Activated naive CD4-positive, alpha-beta T cell treated with anti-CD3 and anti-CD28 coated beads, Interleukin-2, amount 50 U/mL, for 24 hours (primary cell): ENCODE measurements at regions not wholly inside any gene's neighbourhood (a gene's known extent, or its start where the extent isn't known, plus 50 kb on each side); places are given as distances from the start of the nearest gene placed in this dataset.
A peak's percentile ranks its signal among the peaks of the same experiment; 100 is the strongest.

ENCODE experiments used
- H3K27ac Mint-ChIP-seq: one replicate; pipeline ENCODE4 v1.8.0; 2021; ENCODE audit warnings: mild to moderate bottlenecking, mixed read lengths
- H3K27me3 Mint-ChIP-seq: one replicate; pipeline ENCODE4 v1.8.0; 2021; ENCODE audit warnings: mixed read lengths
- H3K36me3 Mint-ChIP-seq: one replicate; pipeline ENCODE4 v1.8.0; 2021; ENCODE audit warnings: mixed read lengths
- H3K4me1 Mint-ChIP-seq: one replicate; pipeline ENCODE4 v1.8.0; 2021; ENCODE audit warnings: mixed read lengths
- H3K4me3 Mint-ChIP-seq: one replicate; pipeline ENCODE4 v1.8.0; 2021; ENCODE audit warnings: mild to moderate bottlenecking, mixed read lengths
- H3K9me3 Mint-ChIP-seq: one replicate; pipeline ENCODE4 v1.8.0; 2021; ENCODE audit warnings: mixed read lengths

DNA sequence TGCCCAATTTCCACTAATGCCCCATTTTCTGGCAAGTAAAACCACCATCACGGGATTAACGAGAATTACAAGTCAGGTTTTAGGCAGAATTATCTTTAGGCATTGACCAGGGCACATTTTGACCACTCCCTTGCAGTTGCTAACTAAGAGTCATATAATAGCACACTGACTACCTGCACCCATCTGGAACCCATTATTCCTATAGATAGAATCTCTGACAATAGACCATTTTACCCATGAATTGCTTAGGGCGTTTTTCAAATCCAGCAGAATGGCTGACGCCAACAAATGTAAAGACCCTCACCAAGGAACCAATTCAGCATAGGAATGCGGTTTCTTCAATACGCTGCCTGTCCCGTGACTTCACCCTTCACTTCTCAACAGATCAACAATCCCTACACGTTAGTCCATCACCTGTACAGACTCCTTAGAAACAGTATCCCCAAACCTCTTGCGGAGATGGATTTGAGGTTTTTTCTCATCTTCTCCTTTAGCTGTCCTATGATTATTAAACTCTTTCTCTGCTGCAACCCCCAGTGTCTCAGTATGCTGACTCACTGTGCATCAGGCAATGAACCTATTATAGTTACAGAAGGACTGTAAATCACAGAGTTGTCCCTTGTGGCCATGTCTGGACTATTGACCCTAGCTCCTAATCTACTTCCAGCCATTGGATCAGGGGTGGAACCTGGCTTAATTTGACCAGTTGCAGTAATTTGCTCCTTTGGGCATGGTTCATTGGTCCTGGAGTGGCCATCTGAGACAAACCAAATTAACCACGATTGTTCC lies 177.3 kb upstream of the PLXNC1 start:
- H3K36me3 Mint-ChIP-seq, result no peaks in the 10 kb centered on the region
- H3K27me3 Mint-ChIP-seq, result no peaks in the 10 kb centered on the region
- H3K4me3 Mint-ChIP-seq, result no peak overlapping the region
- no peaks in the 10 kb centered on the region for H3K9me3 Mint-ChIP-seq
- peaks cover 10% of the 10 kb centered on the region for H3K4me1 Mint-ChIP-seq
- no peak overlapping the region for H3K27ac Mint-ChIP-seq

DNA sequence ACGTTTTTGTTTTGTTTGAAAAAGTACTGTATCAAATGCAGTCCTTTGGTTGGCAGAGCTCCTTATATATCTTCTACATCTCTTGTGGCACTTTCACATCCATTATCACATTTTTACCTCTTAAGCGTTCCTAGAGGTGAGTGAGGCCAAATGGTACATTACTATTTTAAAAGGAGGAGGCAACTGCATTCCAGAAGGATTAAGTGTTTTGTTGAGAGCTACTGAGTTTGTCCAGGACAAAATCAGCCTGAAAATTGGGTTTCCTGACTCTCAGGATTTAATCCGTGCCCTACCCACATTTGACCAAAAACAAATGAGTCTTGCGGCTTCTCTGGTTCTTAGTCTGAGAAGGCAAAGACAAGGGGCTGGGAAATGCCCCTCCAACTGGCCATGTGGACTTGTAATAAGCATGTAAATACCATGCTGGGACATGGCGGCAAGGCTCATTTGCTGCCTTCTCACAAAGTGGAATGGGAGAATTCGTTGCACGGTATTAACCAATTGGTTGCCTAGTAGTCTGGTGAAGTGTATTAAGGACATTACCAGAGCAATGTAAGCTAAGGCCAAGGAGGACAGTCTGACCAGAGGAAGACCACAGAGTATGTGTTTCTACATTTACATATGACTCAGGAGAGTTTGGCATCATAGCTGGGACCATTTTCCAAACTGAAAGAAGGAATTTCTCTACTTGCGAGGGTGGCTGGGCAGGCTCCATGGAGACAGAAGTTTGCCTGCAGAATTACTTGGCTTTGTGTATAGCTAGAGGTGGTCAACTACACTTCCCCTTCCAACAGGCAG lies 175.8 kb upstream of the PLXNC1 start:
- Mint-ChIP-seq H3K4me3 (no peak overlapping the region), H3K4me1 (peaks cover 8% of the 10 kb centered on the region), H3K36me3 (no peaks in the 10 kb centered on the region), H3K9me3 (no peaks in the 10 kb centered on the region), H3K27me3 (no peaks in the 10 kb centered on the region), H3K27ac (no peak overlapping the region)

DNA sequence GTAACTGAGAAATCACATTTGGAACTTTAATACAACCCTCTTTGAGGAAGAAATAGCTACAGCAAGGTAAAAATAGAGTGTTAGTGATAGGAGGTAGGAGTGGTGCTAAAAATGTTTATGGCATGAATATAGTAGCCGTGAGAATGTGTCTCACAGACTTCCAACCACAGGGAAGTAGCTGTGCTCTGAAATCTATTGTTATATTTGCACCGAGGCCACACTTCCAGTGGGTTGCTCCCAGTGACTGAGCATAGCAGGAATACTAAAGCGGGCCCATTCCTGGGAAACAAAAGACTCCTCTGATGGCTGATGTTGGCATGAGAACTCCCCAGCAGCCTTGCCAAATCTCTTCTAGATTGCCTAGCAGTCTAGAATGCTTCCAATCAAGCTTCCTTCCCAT lies 174.1 kb upstream of the PLXNC1 start:
- Mint-ChIP-seq H3K9me3 (no peaks in the 10 kb centered on the region), H3K27ac (no peak overlapping the region), H3K27me3 (no peaks in the 10 kb centered on the region), H3K4me3 (no peak overlapping the region), H3K36me3 (no peaks in the 10 kb centered on the region), H3K4me1 (peaks cover 12% of the 10 kb centered on the region)

DNA sequence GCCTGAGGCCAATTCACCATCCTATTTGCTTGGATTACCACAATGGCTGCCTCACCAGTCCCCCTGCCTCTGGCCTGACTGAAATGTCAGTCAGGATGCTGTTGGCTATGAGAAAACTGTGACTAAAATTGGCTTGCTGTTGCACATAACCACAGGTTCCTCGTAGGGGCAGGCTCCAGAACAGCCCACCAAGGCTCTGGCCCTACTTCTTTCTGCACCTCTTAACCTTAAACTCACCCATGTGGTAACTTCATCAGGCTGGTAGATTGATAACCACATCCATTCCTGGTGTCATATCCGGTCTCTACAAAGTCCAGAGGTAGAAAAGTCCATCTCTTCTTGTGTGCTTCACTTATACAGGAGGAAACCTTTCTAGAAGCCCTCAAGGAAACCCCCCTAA lies 172.4 kb upstream of the PLXNC1 start:
- H3K36me3 Mint-ChIP-seq, result no peaks in the 10 kb centered on the region
- H3K9me3 Mint-ChIP-seq, result no peaks in the 10 kb centered on the region
- H3K27me3 Mint-ChIP-seq, result no peaks in the 10 kb centered on the region
- no peak overlapping the region for H3K4me3 Mint-ChIP-seq
- H3K27ac Mint-ChIP-seq, result no peak overlapping the region
- peaks cover 15% of the 10 kb centered on the region for H3K4me1 Mint-ChIP-seq

DNA sequence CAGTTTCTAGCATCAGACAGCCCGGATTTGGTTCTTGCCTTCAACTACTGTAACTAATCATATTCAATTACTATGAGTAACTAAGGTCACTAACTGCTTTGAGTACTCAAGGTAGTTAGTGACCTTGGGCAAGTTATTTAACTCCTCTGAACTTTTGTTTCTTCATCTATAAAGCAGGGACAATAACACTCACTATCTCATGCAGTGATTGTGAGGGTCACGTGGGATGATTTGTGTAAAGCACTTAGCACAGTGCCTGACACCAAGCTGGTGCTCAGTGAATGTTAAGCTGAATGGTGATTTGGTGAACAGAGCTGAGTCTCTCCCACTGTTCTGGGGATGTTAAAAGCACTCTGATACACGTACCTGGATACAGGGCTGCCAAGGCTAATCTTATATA lies 171.3 kb upstream of the PLXNC1 start:
- Mint-ChIP-seq H3K9me3 (no peaks in the 10 kb centered on the region), H3K27me3 (no peaks in the 10 kb centered on the region), H3K4me3 (no peak overlapping the region), H3K4me1 (peaks cover 20% of the 10 kb centered on the region), H3K36me3 (no peaks in the 10 kb centered on the region), H3K27ac (no peak overlapping the region)

GRCh38 chr12:93978553-93978952 lies 169.8 kb upstream of the PLXNC1 start:
- H3K4me1 Mint-ChIP-seq, result peaks cover 35% of the 10 kb centered on the region
- no peak overlapping the region for H3K4me3 Mint-ChIP-seq
- no peaks in the 10 kb centered on the region for H3K27me3 Mint-ChIP-seq
- H3K27ac Mint-ChIP-seq, result no peak overlapping the region
- no peaks in the 10 kb centered on the region for H3K36me3 Mint-ChIP-seq
- no peaks in the 10 kb centered on the region for H3K9me3 Mint-ChIP-seq

GRCh38 chr12:93979189-93979588 lies 169.2 kb upstream of the PLXNC1 start:
- Mint-ChIP-seq H3K4me1 (peaks cover 40% of the 10 kb centered on the region), H3K9me3 (no peaks in the 10 kb centered on the region), H3K27ac (no peak overlapping the region), H3K4me3 (no peak overlapping the region), H3K27me3 (no peaks in the 10 kb centered on the region), H3K36me3 (no peaks in the 10 kb centered on the region)

- H3K4me3 Mint-ChIP-seq, result no peak overlapping the region
- H3K4me1 Mint-ChIP-seq, result peaks cover 40% of the 10 kb centered on the region
- H3K36me3 Mint-ChIP-seq, result no peaks in the 10 kb centered on the region
- no peak overlapping the region for H3K27ac Mint-ChIP-seq
- H3K27me3 Mint-ChIP-seq, result no peaks in the 10 kb centered on the region
- H3K9me3 Mint-ChIP-seq, result no peaks in the 10 kb centered on the region
Measured at GRCh38 chr12:93980711-93981110, 167.7 kb upstream of the PLXNC1 start.

- Mint-ChIP-seq H3K36me3 (no peaks in the 10 kb centered on the region), H3K4me1 (peaks cover 40% of the 10 kb centered on the region), H3K27me3 (no peaks in the 10 kb centered on the region), H3K9me3 (no peaks in the 10 kb centered on the region), H3K27ac (no peak overlapping the region), H3K4me3 (no peak overlapping the region)
Measured at GRCh38 chr12:93981411-93981810, 167.0 kb upstream of the PLXNC1 start.

GRCh38 chr12:93982771-93983315 lies 165.5 kb upstream of the PLXNC1 start:
- H3K27ac Mint-ChIP-seq, result no peak overlapping the region
- peaks cover 37% of the 10 kb centered on the region for H3K4me1 Mint-ChIP-seq
- H3K36me3 Mint-ChIP-seq, result no peaks in the 10 kb centered on the region
- H3K27me3 Mint-ChIP-seq, result no peaks in the 10 kb centered on the region
- peak overlapping the region; percentile 12 for H3K4me3 Mint-ChIP-seq
- no peaks in the 10 kb centered on the region for H3K9me3 Mint-ChIP-seq

DNA sequence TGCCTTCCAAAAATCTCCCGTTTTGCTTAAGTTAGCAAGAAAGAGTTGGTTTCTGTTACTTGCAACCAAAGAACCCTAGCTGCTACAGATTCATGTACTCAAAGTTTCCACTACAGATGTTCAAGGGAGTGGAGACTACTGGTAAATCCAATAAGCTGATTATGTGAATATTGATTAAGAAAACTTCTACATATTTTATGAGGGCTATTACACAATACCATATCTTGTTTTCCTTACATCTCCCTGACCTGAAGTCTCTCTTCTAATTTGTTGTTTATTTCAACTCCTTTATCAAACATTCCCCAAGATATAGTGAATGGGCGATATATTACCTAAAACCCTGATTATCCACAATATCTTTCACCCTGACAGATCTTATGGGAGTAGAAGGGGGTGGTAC lies 164.4 kb upstream of the PLXNC1 start:
- Mint-ChIP-seq H3K4me1 (peaks cover 30% of the 10 kb centered on the region), H3K27me3 (no peaks in the 10 kb centered on the region), H3K4me3 (no peak overlapping the region), H3K36me3 (no peaks in the 10 kb centered on the region), H3K27ac (no peak overlapping the region), H3K9me3 (no peaks in the 10 kb centered on the region)

DNA sequence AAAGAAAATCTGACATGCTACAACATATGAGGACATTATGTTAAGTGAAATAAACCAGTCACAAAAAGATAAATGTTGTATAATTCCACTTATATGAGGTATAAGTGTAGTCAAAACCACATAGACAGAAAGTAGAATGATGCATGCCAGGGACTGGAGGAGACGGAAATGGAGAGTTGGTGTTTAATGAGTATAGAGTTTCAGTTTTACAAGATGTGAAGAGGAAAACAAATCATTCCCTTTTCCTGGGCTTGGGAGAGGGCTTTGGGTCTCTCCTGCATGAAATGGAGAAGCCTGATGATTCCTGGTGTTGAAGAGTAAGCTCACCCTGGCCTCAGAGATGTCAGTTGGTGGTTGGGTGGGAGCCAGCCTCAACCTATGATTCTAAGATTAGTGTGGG lies 158.4 kb upstream of the PLXNC1 start:
- Mint-ChIP-seq H3K4me3 (no peak overlapping the region), H3K27ac (no peak overlapping the region), H3K9me3 (no peaks in the 10 kb centered on the region), H3K27me3 (no peaks in the 10 kb centered on the region), H3K4me1 (no peaks in the 10 kb centered on the region), H3K36me3 (no peaks in the 10 kb centered on the region)

DNA sequence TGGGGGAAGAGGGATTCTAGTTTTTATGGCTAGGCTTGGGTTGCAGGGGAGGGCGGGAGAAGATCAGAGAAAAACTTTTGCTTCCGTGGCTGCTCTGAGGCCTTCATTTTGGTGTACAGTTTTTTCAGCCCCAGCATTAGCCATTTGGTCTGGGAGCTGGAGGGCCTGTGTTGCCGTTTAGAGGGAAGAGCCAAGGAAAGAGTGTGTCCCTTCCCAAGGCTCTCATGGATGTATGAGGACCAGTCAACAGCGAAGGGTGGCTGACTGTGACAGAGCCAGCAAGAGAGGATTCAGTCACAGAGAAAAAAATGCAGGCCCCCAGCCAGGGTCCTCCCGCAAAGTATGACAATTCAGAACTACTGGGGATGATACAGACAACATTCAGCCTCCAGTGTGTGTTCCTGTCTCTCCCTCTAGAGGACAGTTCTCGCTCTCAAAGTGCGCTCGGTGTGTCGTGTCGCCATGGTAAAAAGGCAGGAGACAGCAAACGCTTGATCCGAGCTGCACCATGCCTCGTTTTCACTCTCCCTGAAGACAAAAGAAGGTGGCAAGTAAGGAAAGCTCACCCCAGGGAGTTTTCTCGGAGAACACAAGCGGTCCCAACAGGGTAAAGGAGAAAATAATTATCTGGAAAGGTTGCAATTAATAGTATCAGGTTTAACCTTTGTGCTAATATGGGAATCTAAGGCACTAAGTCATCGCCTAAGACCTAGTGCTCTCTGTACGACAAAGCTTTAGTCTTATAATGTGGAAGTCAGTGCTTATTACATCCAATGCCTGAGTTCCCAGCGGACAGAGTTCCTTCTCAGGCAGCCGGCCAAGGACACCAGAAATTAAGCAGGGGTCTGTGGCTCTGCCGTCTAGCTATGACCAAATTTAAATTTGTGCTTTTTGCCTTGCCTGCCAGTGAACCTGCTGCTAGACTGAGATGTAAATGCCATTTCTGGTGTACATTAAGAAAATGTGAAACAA lies 157.3 kb upstream of the PLXNC1 start:
- no peaks in the 10 kb centered on the region for H3K27me3 Mint-ChIP-seq
- no peak overlapping the region for H3K4me3 Mint-ChIP-seq
- no peaks in the 10 kb centered on the region for H3K4me1 Mint-ChIP-seq
- no peaks in the 10 kb centered on the region for H3K36me3 Mint-ChIP-seq
- no peaks in the 10 kb centered on the region for H3K9me3 Mint-ChIP-seq
- H3K27ac Mint-ChIP-seq, result no peak overlapping the region

DNA sequence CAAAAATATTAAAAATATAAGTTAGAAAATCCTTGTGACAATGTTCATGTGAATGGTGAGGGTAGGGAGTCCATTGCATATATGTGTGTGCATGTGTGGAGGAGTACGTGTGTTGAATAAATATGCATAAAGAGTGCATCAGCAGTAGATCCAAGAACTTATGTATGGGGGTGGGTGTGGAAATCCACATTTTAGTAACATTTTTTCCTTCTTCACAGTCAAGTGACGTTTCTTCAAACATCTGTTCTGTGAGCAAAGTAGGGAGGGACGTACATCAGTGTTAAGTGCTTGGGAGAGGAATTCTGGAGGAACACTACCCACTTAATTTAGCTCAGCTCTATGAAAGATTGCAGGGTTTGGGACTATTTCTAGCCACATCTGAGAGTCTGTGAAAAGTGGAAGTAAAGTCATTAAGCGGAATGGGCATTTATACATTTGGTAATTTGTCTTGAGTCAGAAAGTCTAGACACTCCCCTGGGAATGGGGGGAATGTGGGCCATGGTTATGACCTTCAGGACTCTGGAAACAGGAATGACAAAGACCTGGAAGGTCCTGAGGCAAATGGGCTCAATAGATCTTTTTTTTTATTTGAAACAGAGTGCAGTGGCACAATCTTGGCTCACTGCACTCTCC lies 156.4 kb upstream of the PLXNC1 start:
- Mint-ChIP-seq H3K9me3 (no peaks in the 10 kb centered on the region), H3K27ac (no peak overlapping the region), H3K27me3 (no peaks in the 10 kb centered on the region), H3K36me3 (no peaks in the 10 kb centered on the region), H3K4me1 (no peaks in the 10 kb centered on the region), H3K4me3 (no peak overlapping the region)

DNA sequence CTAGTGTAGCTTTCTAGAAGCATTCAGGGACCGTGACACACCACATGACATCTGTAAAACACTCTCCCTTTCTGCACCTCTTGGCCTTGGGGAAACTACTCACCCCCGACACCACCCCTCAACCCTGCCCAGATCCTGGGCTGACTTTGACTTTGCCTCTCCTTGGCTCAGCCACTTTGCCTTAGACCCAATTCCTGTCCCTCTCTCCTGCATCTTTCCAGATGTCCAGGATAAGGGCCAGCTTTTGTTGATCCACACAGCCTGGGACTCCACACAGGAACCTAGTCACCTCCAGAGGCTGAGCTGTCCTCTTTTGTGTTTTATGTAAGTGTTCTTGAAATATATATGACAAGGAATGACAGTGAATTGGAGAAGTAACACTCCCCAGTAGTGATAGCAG lies 153.7 kb upstream of the PLXNC1 start:
- H3K36me3 Mint-ChIP-seq, result peaks cover 3% of the 10 kb centered on the region
- no peaks in the 10 kb centered on the region for H3K27me3 Mint-ChIP-seq
- peaks cover 6% of the 10 kb centered on the region for H3K9me3 Mint-ChIP-seq
- H3K27ac Mint-ChIP-seq, result no peak overlapping the region
- no peak overlapping the region for H3K4me3 Mint-ChIP-seq
- no peaks in the 10 kb centered on the region for H3K4me1 Mint-ChIP-seq
